IMR-90 (cell line): ENCODE measurements at regions not wholly inside any gene's neighbourhood (a gene's known extent, or its start where the extent isn't known, plus 50 kb on each side); places are given as distances from the start of the nearest gene placed in this dataset.

Source experiments
- CEBPB ChIP-seq: IDR thresholded peaks from 2 replicates; pipeline ENCODE4 v1.6.1; 2012; ENCODE audit warnings: low read depth, low read length, improper control_type of control experiment
- CTCF ChIP-seq: conservative IDR thresholded peaks from 2 replicates; pipeline ENCODE4 v1.5.1; 2012; ENCODE audit warnings: mild to moderate bottlenecking, low read depth, low read length, improper control_type of control experiment
- MAFK ChIP-seq: IDR thresholded peaks from 2 replicates; pipeline ENCODE4 v1.6.1; 2012; ENCODE audit warnings: low read depth, low read length, improper control_type of control experiment
- MXI1 ChIP-seq: IDR thresholded peaks from 2 replicates; pipeline ENCODE4 v1.6.1; 2012; ENCODE audit warnings: low read depth, mild to moderate bottlenecking, low read length, moderate library complexity, borderline replicate concordance
- RAD21 ChIP-seq: IDR thresholded peaks from 2 replicates; pipeline ENCODE4 v1.6.1; 2012; ENCODE audit warnings: low read length, improper control_type of control experiment
- RFX5 ChIP-seq: IDR thresholded peaks from 2 replicates; pipeline ENCODE4 v1.8.0; 2012; ENCODE audit warnings: low read depth, mild to moderate bottlenecking, low read length, moderate library complexity
- USF2 ChIP-seq: fragments of 150-350 bp; IDR thresholded peaks from 2 replicates; pipeline ENCODE4 v1.6.1; 2017; ENCODE audit warnings: mild to moderate bottlenecking, antibody characterized with exemption, low read length, low read depth

GRCh38 chr2:104574367-104574766, 279.5 kb upstream of the POU3F3 start:
- TF ChIP-seq CTCF (no peak), CEBPB (no peak), RFX5 (no peak), USF2 (no peak), RAD21 (no peak), MXI1 (no peak), MAFK (no peak)
